ENCODE measurements at regions not wholly inside any gene's neighbourhood (a gene's known extent, or its start where the extent isn't known, plus 50 kb on each side); places are given as distances from the start of the nearest gene placed in this dataset.

GRCh38 chr10:10853954-10854353, 163.7 kb upstream of the CELF2 start:
- 78% methylated on average over 3 of the region's 3 CpGs for WGBS (ENCODE audit: insufficient coverage, insufficient replicate concordance, low lambda C conversion rate, missing lambda C conversion rate)
- no peaks in the 10 kb centered on the region for H3K27me3 ChIP-seq (replicated peaks in 1 of 2; ENCODE audit: control insufficient read depth in 2 of 2, insufficient read depth in 2 of 2, low read length in 1 of 2)
- POLR2A ChIA-PET = interaction anchor here (1.0 kb wide), 1 partner anchor 13 kb away, joined by 3 read pairs; no protein-coding TSS in a partner anchor
- FAIRE-seq (no peak), DNase-seq (ENCODE audit: low read depth, low spot score) (no peak), ATAC-seq (no peak)
- H3K9ac ChIP-seq (ENCODE audit: control insufficient read depth, insufficient read depth, low read length) = no peak overlapping the region
- intact Hi-C loops (cut with micrococcal nuclease; ENCODE audit: unreplicated experiment) = no loop called here
- H3K4me1 ChIP-seq (ENCODE audit: control insufficient read depth, insufficient read depth, low read length) = peaks cover 7% of the 10 kb centered on the region
- CTCF ChIA-PET = no interaction called here
- H3K36me3 ChIP-seq (ENCODE audit: control insufficient read depth in 2 of 2, insufficient read depth in 2 of 2, low read length in 1 of 2) = no peaks in the 10 kb centered on the region
- no peak overlapping the region for H3K4me2 ChIP-seq (ENCODE audit: control insufficient read depth, insufficient read depth)
- SMC1A ChIA-PET (ENCODE audit: uncharacterized antibody, unreplicated experiment) = no interaction called here
- in situ Hi-C loops (cut with MboI) = no loop called here
- no peak overlapping the region for H3K27ac ChIP-seq (ENCODE audit: control insufficient read depth, insufficient read depth)
- no peaks in the 10 kb centered on the region for H3K79me2 ChIP-seq (ENCODE audit: control insufficient read depth, insufficient read depth, low read length)
- H3K4me3 ChIP-seq = no peak overlapping the region
- TF ChIP-seq TARDBP (IDR thresholded peaks at IDR 0.05; ENCODE audit: borderline replicate concordance) = no peak
- RAD21 ChIA-PET (ENCODE audit: unreplicated experiment) = no interaction called here
- H4K20me1 ChIP-seq (ENCODE audit: control insufficient read depth, insufficient read depth) = no peaks in the 10 kb centered on the region
- H3K9me3 ChIP-seq (replicated peaks; ENCODE audit: control insufficient read depth, insufficient read depth, low read length) = no peaks in the 10 kb centered on the region; the same call in 2 of the 3 replicates
- no peak overlapping the region for H2AFZ ChIP-seq (ENCODE audit: control insufficient read depth, low read depth, low read length)
- BruUV-seq (replicated peaks) = no TSS peak

GRCh38 chr10:10854725-10855124, 162.9 kb upstream of the CELF2 start:
- ChIA-PET RAD21 (ENCODE audit: unreplicated experiment) (no interaction called here), SMC1A (ENCODE audit: uncharacterized antibody, unreplicated experiment) (interaction anchor here (0.6 kb wide), 1 partner anchor 939 kb away, joined by 3 read pairs; no protein-coding TSS in a partner anchor), CTCF (no interaction called here), POLR2A (interaction anchor here (1.0 kb wide), 1 partner anchor 12 kb away, joined by 3 read pairs; no protein-coding TSS in a partner anchor)
- WGBS (ENCODE audit: insufficient coverage, insufficient replicate concordance, low lambda C conversion rate, missing lambda C conversion rate) = 4% methylated on average over 4 of the region's 4 CpGs
- intact Hi-C loops (cut with micrococcal nuclease; ENCODE audit: unreplicated experiment) = no loop called here
- no peaks in the 10 kb centered on the region for H4K20me1 ChIP-seq (ENCODE audit: control insufficient read depth, insufficient read depth)
- H3K9ac ChIP-seq (ENCODE audit: control insufficient read depth, insufficient read depth, low read length) = no peak overlapping the region
- H3K4me3 ChIP-seq = no peak overlapping the region
- no peaks in the 10 kb centered on the region for H3K36me3 ChIP-seq (ENCODE audit: control insufficient read depth in 2 of 2, insufficient read depth in 2 of 2, low read length in 1 of 2)
- TF ChIP-seq TCF7 (IDR thresholded peaks at IDR 0.05; ENCODE audit: borderline replicate concordance) (no peak), RAD21 (IDR thresholded peaks at IDR 0.05; ENCODE audit: insufficient read depth, low read depth, low read length) (no peak), SREBF1 (IDR thresholded peaks at IDR 0.05; ENCODE audit: low read length) (no peak), POLR2AphosphoS5 (IDR thresholded peaks at IDR 0.05; ENCODE audit: low read length) (no peak), CREM (IDR thresholded peaks at IDR 0.05; ENCODE audit: low read depth) (no peak), NRF1 (conservative IDR thresholded peaks at IDR 0.05; ENCODE audit: low read depth, low read length) (no peak), MTA3 (IDR thresholded peaks at IDR 0.05; ENCODE audit: borderline replicate concordance, low read length) (no peak), NR2C2 (IDR thresholded peaks at IDR 0.05; ENCODE audit: borderline replicate concordance, control insufficient read depth, insufficient read length, low read depth) (no peak), MAX (IDR thresholded peaks at IDR 0.05; ENCODE audit: low read depth, low read length) (no peak), NKRF (conservative IDR thresholded peaks at IDR 0.05) (no peak)
- H3K9me3 ChIP-seq (replicated peaks; ENCODE audit: control insufficient read depth, insufficient read depth, low read length) = no peaks in the 10 kb centered on the region; the same call in 2 of the 3 replicates
- DNase-seq (ENCODE audit: low read depth, low spot score) = no peak
- H3K79me2 ChIP-seq (ENCODE audit: control insufficient read depth, insufficient read depth, low read length) = no peaks in the 10 kb centered on the region
- in situ Hi-C loops (cut with MboI) = no loop called here
- BruUV-seq (replicated peaks) = no TSS peak
- no peak for FAIRE-seq
- ATAC-seq = no peak
- H3K4me2 ChIP-seq (ENCODE audit: control insufficient read depth, insufficient read depth) = peak overlapping the region; percentile 38; the same call in 1 of the 2 replicates
- H3K27ac ChIP-seq (ENCODE audit: control insufficient read depth, insufficient read depth) = no peak overlapping the region
- H2AFZ ChIP-seq (ENCODE audit: control insufficient read depth, low read depth, low read length) = no peak overlapping the region
- H3K27me3 ChIP-seq (replicated peaks in 1 of 2; ENCODE audit: control insufficient read depth in 2 of 2, insufficient read depth in 2 of 2, low read length in 1 of 2) = no peaks in the 10 kb centered on the region
- peaks cover 7% of the 10 kb centered on the region for H3K4me1 ChIP-seq (ENCODE audit: control insufficient read depth, insufficient read depth, low read length)
